OCI-LY1 (cell line): ENCODE measurements at regions not wholly inside any gene's neighbourhood (a gene's known extent, or its start where the extent isn't known, plus 50 kb on each side); places are given as distances from the start of the nearest gene placed in this dataset.

Experiments used
- EZH2 ChIP-seq: fragments of 200-600 bp; sonication (generic), shearing (Covaris generic); IDR thresholded peaks from 2 replicates; pipeline ENCODE4 v1.8.0; 2017; ENCODE audit warnings: borderline replicate concordance, mixed run types, mild to moderate bottlenecking, antibody characterized with exemption, low read length, moderate library complexity, mixed read lengths
- TF ChIP-seq, protein P1 (sequence below): fragments of 200-600 bp; sonication (generic), shearing (Covaris generic); IDR thresholded peaks from 2 replicates; pipeline ENCODE4 v1.5.1; 2017; ENCODE audit warnings: mild to moderate bottlenecking, antibody characterized with exemption, low read length, moderate library complexity, mixed read lengths

GRCh38 chr6:1558388-1558787, 51.3 kb upstream of the FOXC1 start:
- TF ChIP-seq, protein P1, sequence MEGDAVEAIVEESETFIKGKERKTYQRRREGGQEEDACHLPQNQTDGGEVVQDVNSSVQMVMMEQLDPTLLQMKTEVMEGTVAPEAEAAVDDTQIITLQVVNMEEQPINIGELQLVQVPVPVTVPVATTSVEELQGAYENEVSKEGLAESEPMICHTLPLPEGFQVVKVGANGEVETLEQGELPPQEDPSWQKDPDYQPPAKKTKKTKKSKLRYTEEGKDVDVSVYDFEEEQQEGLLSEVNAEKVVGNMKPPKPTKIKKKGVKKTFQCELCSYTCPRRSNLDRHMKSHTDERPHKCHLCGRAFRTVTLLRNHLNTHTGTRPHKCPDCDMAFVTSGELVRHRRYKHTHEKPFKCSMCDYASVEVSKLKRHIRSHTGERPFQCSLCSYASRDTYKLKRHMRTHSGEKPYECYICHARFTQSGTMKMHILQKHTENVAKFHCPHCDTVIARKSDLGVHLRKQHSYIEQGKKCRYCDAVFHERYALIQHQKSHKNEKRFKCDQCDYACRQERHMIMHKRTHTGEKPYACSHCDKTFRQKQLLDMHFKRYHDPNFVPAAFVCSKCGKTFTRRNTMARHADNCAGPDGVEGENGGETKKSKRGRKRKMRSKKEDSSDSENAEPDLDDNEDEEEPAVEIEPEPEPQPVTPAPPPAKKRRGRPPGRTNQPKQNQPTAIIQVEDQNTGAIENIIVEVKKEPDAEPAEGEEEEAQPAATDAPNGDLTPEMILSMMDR, result no peak
- no peak for TF ChIP-seq EZH2
